ENCODE measurements at regions not wholly inside any gene's neighbourhood (a gene's known extent, or its start where the extent isn't known, plus 50 kb on each side); places are given as distances from the start of the nearest gene placed in this dataset.

- no peak for DNase-seq (ENCODE audit: low spot score)
- WGBS, 2 donors (ENCODE audit: extremely low coverage in 2 of 2, insufficient read length in 2 of 2, insufficient replicate concordance in 1 of 2) = no CpG with 5 or more reads among the region's 3 CpGs
- Histone ChIP-seq H2AFZ (ENCODE audit: low read length) (no peak overlapping the region), H4K8ac (ENCODE audit: low read depth, low read length) (no peak overlapping the region), H3K4me1 (ENCODE audit: control insufficient read depth in 2 of 2, insufficient read depth in 1 of 2, low read depth in 1 of 2, low read length in 2 of 2) (peaks cover 0 to 8% of the 10 kb centered on the region in 2 donors), H3K4ac (ENCODE audit: low read length) (no peak overlapping the region), H3K27ac (replicated peaks; ENCODE audit: low read length) (no peak overlapping the region), H3K14ac (ENCODE audit: low read length) (no peak overlapping the region), H3K27me3 (ENCODE audit: control insufficient read depth in 3 of 3, insufficient read depth in 3 of 3, low read depth in 1 of 3, low read length in 3 of 3) (peaks cover 0 to 51% (median 19%) of the 10 kb centered on the region in 3 experiments), H2BK120ac (ENCODE audit: low read depth, low read length) (no peak overlapping the region), H2BK12ac (ENCODE audit: low read length) (no peak overlapping the region), H3K4me3 (ENCODE audit: low read length in 2 of 2) (no peak overlapping the region), H3K9me3 (replicated peaks in 1 of 2; ENCODE audit: control insufficient read depth in 2 of 2, insufficient read depth in 1 of 2, low read depth in 1 of 2, low read length in 2 of 2) (peaks cover 0 to 13% of the 10 kb centered on the region in 2 donors), H2AK5ac (ENCODE audit: low read depth, low read length) (no peak overlapping the region), H2BK5ac (ENCODE audit: low read length) (no peak overlapping the region), H3K36me3 (replicated peaks in 1 of 2; ENCODE audit: control insufficient read depth in 2 of 2, insufficient read depth in 2 of 2, low read length in 2 of 2) (no peaks in the 10 kb centered on the region), H3K23ac (ENCODE audit: low read depth, low read length, poor library complexity) (no peak overlapping the region), H3K18ac (ENCODE audit: low read length) (no peak overlapping the region), H3K9ac (ENCODE audit: low read depth, low read length, poor library complexity) (no peak overlapping the region), H3K4me2 (ENCODE audit: insufficient read depth, low read length, poor library complexity, severe bottlenecking) (no peak overlapping the region), H4K91ac (ENCODE audit: low read depth, low read length, poor library complexity) (no peak overlapping the region), H3K79me1 (ENCODE audit: low read depth, low read length) (no peaks in the 10 kb centered on the region), H2BK15ac (ENCODE audit: low read length) (no peak overlapping the region)
These were observed 57.7 kb upstream of the COMTD1 start for GRCh38 chr10:75293446-75293820.

GRCh38 chr10:75292794-75293445, 57.2 kb upstream of the COMTD1 start:
- Histone ChIP-seq H2BK12ac (ENCODE audit: low read length) (no peak overlapping the region), H4K8ac (ENCODE audit: low read depth, low read length) (no peak overlapping the region), H2AFZ (ENCODE audit: low read length) (no peak overlapping the region), H3K9me3 (replicated peaks in 1 of 2; ENCODE audit: control insufficient read depth in 2 of 2, insufficient read depth in 1 of 2, low read depth in 1 of 2, low read length in 2 of 2) (peaks cover 0 to 13% of the 10 kb centered on the region in 2 donors), H3K4me2 (ENCODE audit: insufficient read depth, low read length, poor library complexity, severe bottlenecking) (no peak overlapping the region), H3K27ac (replicated peaks; ENCODE audit: low read length) (no peak overlapping the region), H4K91ac (ENCODE audit: low read depth, low read length, poor library complexity) (no peak overlapping the region), H3K27me3 (ENCODE audit: control insufficient read depth in 3 of 3, insufficient read depth in 3 of 3, low read depth in 1 of 3, low read length in 3 of 3) (peaks cover 0 to 51% (median 19%) of the 10 kb centered on the region in 3 experiments), H3K4me3 (ENCODE audit: low read length in 2 of 2) (peak overlapping the region in 1 of 2 donors; percentile 23), H3K36me3 (replicated peaks in 1 of 2; ENCODE audit: control insufficient read depth in 2 of 2, insufficient read depth in 2 of 2, low read length in 2 of 2) (no peaks in the 10 kb centered on the region), H2BK15ac (ENCODE audit: low read length) (no peak overlapping the region), H3K23ac (ENCODE audit: low read depth, low read length, poor library complexity) (no peak overlapping the region), H3K4me1 (ENCODE audit: control insufficient read depth in 2 of 2, insufficient read depth in 1 of 2, low read depth in 1 of 2, low read length in 2 of 2) (peaks cover 0 to 8% of the 10 kb centered on the region in 2 donors), H2AK5ac (ENCODE audit: low read depth, low read length) (no peak overlapping the region), H3K4ac (ENCODE audit: low read length) (no peak overlapping the region), H2BK120ac (ENCODE audit: low read depth, low read length) (no peak overlapping the region), H3K79me1 (ENCODE audit: low read depth, low read length) (no peaks in the 10 kb centered on the region), H3K14ac (ENCODE audit: low read length) (no peak overlapping the region), H3K9ac (ENCODE audit: low read depth, low read length, poor library complexity) (no peak overlapping the region), H3K18ac (ENCODE audit: low read length) (no peak overlapping the region), H2BK5ac (ENCODE audit: low read length) (no peak overlapping the region)
- WGBS, 2 donors (ENCODE audit: extremely low coverage in 2 of 2, insufficient read length in 2 of 2, insufficient replicate concordance in 1 of 2) = no CpG with 5 or more reads among the region's 10 CpGs
- DNase-seq (ENCODE audit: low spot score) = no peak

DNA sequence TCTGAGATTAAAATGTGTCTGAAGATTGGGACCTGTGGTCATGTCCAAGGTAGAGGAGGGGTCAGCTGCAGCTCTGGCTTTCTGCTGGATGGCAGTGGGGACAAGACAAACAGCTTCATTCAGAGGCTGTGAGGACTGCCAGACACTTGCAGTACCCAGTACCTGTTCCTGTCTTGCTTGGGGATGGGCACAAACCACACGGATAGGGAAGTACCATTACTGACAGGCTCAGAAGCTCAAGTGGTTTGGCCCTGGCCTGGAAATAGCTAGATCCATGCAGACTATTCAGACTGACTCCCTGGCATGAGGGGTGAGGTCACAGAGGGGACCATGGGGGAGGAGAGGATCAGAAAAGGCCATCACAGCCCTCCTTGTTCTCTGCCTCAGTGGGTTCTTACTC, 56.0 kb upstream of the COMTD1 start:
- H3K23ac ChIP-seq (ENCODE audit: low read depth, low read length, poor library complexity) = no peak overlapping the region
- H3K9me3 ChIP-seq (replicated peaks in 1 of 2; ENCODE audit: control insufficient read depth in 2 of 2, insufficient read depth in 1 of 2, low read depth in 1 of 2, low read length in 2 of 2) = peaks cover 0 to 13% of the 10 kb centered on the region in 2 donors
- H2BK120ac ChIP-seq (ENCODE audit: low read depth, low read length) = no peak overlapping the region
- no peak overlapping the region for H4K91ac ChIP-seq (ENCODE audit: low read depth, low read length, poor library complexity)
- no peaks in the 10 kb centered on the region for H3K79me1 ChIP-seq (ENCODE audit: low read depth, low read length)
- H2AK5ac ChIP-seq (ENCODE audit: low read depth, low read length) = no peak overlapping the region
- H3K9ac ChIP-seq (ENCODE audit: low read depth, low read length, poor library complexity) = no peak overlapping the region
- H3K14ac ChIP-seq (ENCODE audit: low read length) = no peak overlapping the region
- H3K18ac ChIP-seq (ENCODE audit: low read length) = no peak overlapping the region
- H3K4me2 ChIP-seq (ENCODE audit: insufficient read depth, low read length, poor library complexity, severe bottlenecking) = no peak overlapping the region
- no peak overlapping the region for H3K4me3 ChIP-seq (ENCODE audit: low read length in 2 of 2)
- no peak overlapping the region for H2AFZ ChIP-seq (ENCODE audit: low read length)
- H2BK15ac ChIP-seq (ENCODE audit: low read length) = no peak overlapping the region
- no peak overlapping the region for H2BK12ac ChIP-seq (ENCODE audit: low read length)
- WGBS, 2 donors (ENCODE audit: extremely low coverage in 2 of 2, insufficient read length in 2 of 2, insufficient replicate concordance in 1 of 2) = no CpG with 5 or more reads among the region's 1 CpG
- peaks cover 0 to 48% (median 19%) of the 10 kb centered on the region in 3 experiments for H3K27me3 ChIP-seq (ENCODE audit: control insufficient read depth in 3 of 3, insufficient read depth in 3 of 3, low read depth in 1 of 3, low read length in 3 of 3)
- H4K8ac ChIP-seq (ENCODE audit: low read depth, low read length) = no peak overlapping the region
- H3K27ac ChIP-seq (replicated peaks; ENCODE audit: low read length) = no peak overlapping the region
- no peaks in the 10 kb centered on the region for H3K36me3 ChIP-seq (replicated peaks in 1 of 2; ENCODE audit: control insufficient read depth in 2 of 2, insufficient read depth in 2 of 2, low read length in 2 of 2)
- DNase-seq (ENCODE audit: low spot score) = no peak
- H2BK5ac ChIP-seq (ENCODE audit: low read length) = no peak overlapping the region
- H3K4me1 ChIP-seq (ENCODE audit: control insufficient read depth in 2 of 2, insufficient read depth in 1 of 2, low read depth in 1 of 2, low read length in 2 of 2) = peaks cover 0 to 8% of the 10 kb centered on the region in 2 donors
- H3K4ac ChIP-seq (ENCODE audit: low read length) = no peak overlapping the region

- H2AK5ac ChIP-seq (ENCODE audit: low read depth, low read length) = no peak overlapping the region
- H3K79me1 ChIP-seq (ENCODE audit: low read depth, low read length) = no peaks in the 10 kb centered on the region
- H2BK15ac ChIP-seq (ENCODE audit: low read length) = no peak overlapping the region
- DNase-seq (ENCODE audit: low spot score) = no peak
- H4K8ac ChIP-seq (ENCODE audit: low read depth, low read length) = no peak overlapping the region
- H3K4me1 ChIP-seq (ENCODE audit: control insufficient read depth in 2 of 2, insufficient read depth in 1 of 2, low read depth in 1 of 2, low read length in 2 of 2) = peaks cover 6 to 9% of the 10 kb centered on the region in 2 donors
- no peak overlapping the region for H2BK5ac ChIP-seq (ENCODE audit: low read length)
- H3K14ac ChIP-seq (ENCODE audit: low read length) = no peak overlapping the region
- peaks cover 0 to 12% of the 10 kb centered on the region in 2 donors for H3K9me3 ChIP-seq (replicated peaks in 1 of 2; ENCODE audit: control insufficient read depth in 2 of 2, insufficient read depth in 1 of 2, low read depth in 1 of 2, low read length in 2 of 2)
- no peak overlapping the region for H2BK12ac ChIP-seq (ENCODE audit: low read length)
- no peak overlapping the region for H3K4me3 ChIP-seq (ENCODE audit: low read length in 2 of 2)
- H3K27ac ChIP-seq (replicated peaks; ENCODE audit: low read length) = no peak overlapping the region
- no peak overlapping the region for H3K4me2 ChIP-seq (ENCODE audit: insufficient read depth, low read length, poor library complexity, severe bottlenecking)
- no CpG with 5 or more reads among the region's 6 CpGs for WGBS, 2 donors (ENCODE audit: extremely low coverage in 2 of 2, insufficient read length in 2 of 2, insufficient replicate concordance in 1 of 2)
- H4K91ac ChIP-seq (ENCODE audit: low read depth, low read length, poor library complexity) = no peak overlapping the region
- H3K18ac ChIP-seq (ENCODE audit: low read length) = no peak overlapping the region
- H3K23ac ChIP-seq (ENCODE audit: low read depth, low read length, poor library complexity) = no peak overlapping the region
- no peak overlapping the region for H3K9ac ChIP-seq (ENCODE audit: low read depth, low read length, poor library complexity)
- H3K4ac ChIP-seq (ENCODE audit: low read length) = no peak overlapping the region
- peaks cover 0 to 19% (median 3%) of the 10 kb centered on the region in 3 experiments for H3K27me3 ChIP-seq (ENCODE audit: control insufficient read depth in 3 of 3, insufficient read depth in 3 of 3, low read depth in 1 of 3, low read length in 3 of 3)
- no peaks in the 10 kb centered on the region for H3K36me3 ChIP-seq (replicated peaks in 1 of 2; ENCODE audit: control insufficient read depth in 2 of 2, insufficient read depth in 2 of 2, low read length in 2 of 2)
- no peak overlapping the region for H2AFZ ChIP-seq (ENCODE audit: low read length)
- no peak overlapping the region for H2BK120ac ChIP-seq (ENCODE audit: low read depth, low read length)
These were observed 52.5 kb upstream of the COMTD1 start for GRCh38 chr10:75288140-75288711.

Measured in neuronal stem cell (in vitro differentiated cells).